GM19351 (cell line): ENCODE measurements at regions not wholly inside any gene's neighbourhood (a gene's known extent, or its start where the extent isn't known, plus 50 kb on each side); places are given as distances from the start of the nearest gene placed in this dataset.
"Not testable (repeated sequence)": the region's sequence is repeated elsewhere in the genome, so short reads cannot be mapped to it uniquely, and the experiment has no call there.

ENCODE experiments used
- ATAC-seq: cut with Tn5 transposase; IDR thresholded peaks from one replicate; pipeline ENCODE4 v1.9.1; 2021; ENCODE audit warnings: mild to moderate bottlenecking, moderate library complexity; ENCODE audit not compliant: unreplicated experiment

DNA sequence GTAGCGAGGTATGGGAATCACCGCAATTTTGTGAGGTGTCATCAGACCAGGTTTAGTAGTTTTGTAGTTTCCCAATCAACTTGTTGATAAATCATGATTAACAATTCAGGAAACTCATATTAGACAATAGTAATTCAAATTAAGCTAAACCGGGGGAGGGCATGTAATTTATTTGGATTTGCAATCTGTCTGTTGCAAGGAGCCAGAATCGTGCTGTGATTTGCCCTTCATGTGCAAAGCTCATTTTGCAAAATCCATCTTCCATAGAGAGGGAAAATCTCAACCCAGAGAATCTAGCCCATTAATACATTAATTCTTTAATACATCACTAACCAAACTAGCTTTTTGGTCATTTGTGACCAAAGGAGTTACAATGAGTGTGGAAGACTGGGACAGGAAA lies 164.7 kb upstream of the TRPM3 start:
- ATAC-seq = no peak

DNA sequence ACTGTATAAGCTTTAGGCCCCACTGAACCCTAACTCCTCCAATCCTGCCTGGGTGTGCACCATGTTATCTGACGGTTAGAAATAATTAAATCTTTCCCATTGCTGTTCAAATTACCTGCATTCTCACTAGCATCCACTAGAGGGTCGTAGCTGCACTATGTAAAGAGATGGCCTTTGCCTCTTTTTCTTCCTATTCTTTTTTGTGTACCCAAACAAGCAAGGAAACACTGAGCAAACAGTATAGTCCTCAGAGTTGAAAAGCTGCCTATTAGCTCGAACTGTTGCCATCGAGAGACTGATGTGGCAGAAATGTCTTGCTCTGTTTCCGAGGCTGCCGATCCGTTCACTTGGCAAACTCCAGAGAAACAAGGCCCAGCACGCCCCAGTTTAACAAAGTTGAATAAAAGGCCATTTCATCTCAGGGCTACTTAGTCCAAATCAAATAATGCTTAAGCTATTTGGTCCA lies 163.8 kb upstream of the TRPM3 start:
- peak; percentile 95 for ATAC-seq

DNA sequence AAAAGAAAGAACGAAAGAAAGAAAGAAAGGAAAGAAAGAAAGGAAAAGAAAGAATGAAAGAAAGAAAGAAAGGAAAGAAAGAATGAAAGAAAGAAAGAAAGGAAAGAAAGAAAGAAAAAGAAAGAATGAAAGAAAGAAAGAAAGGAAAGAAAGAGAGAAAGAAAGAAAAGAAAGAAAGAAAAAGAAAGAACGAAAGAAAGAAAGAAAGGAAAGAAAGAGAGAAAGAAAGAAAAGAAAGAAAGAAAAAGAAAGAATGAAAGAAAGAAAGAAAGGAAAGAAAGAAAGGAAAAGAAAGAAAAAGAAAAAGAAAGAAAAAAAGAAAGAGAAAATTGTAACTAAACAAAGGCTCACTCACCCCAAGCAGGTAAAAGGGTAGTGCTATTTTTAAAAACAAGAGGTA lies 160.7 kb upstream of the TRPM3 start:
- not testable (repeated sequence) for ATAC-seq

DNA sequence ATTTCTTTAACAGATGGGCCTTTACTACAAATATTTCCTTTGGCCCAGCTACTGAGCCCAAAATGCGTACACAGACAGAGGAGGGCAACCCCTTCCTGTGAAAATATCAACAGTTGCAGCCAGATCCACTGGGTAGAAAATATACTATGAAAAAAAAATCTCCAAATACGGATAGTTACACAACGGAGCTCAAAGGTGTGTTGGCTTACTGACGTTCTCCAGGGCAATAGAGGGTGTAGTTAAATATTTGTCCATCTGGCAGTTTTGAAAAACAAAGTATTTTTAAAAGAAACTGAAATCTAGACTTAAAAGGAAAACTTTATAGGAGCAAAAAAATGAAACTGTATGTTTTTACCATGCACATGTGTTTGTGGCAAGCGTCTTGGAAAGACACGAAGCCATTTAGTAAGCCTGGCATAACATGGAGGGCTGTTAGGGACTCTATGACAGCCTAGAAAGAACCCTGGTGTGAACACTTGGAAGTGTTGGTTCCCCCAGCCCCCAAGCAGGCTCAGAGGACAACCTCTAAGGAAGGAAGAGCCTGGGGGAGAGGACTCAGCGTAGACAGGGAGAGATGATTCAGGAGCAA lies 157.8 kb upstream of the TRPM3 start:
- no peak for ATAC-seq

DNA sequence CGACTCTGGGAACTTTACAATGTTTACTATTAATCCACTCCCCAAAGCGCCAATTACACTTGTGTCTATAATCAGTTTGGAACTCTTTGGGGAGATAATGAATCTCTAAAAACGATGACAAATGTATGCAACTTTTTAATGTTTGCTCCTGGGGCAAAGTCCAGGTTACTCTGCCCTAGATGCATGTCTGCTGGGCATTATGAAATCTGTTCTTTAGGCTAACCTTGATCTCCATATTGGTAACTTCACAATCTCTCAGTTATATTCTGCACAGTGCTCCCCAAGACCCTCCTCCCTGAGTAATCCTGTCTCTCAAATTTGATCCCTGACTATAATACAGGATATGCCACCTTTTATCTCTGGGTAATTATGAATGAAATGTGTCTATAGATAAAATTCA lies 152.2 kb upstream of the TRPM3 start:
- no peak for ATAC-seq

DNA sequence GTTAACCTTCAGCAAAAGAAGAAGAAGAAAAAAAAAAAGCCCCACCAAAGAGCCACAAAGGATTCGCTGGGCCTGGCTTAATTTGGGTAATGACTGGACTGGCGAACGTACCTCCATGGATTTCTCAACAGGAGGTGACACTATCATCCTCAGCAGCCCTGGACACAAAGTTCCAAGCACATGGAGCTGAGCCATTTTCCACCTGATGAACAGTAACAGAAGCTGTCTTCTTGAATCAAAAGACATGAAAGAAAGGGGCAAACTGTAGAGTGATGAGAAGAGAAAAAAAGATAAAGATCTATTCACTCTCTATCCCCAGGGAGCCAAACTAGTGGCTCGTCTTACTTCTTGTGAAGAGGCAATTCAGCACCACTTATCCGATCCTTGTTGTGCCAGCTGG lies 150.2 kb upstream of the TRPM3 start:
- ATAC-seq = no peak

DNA sequence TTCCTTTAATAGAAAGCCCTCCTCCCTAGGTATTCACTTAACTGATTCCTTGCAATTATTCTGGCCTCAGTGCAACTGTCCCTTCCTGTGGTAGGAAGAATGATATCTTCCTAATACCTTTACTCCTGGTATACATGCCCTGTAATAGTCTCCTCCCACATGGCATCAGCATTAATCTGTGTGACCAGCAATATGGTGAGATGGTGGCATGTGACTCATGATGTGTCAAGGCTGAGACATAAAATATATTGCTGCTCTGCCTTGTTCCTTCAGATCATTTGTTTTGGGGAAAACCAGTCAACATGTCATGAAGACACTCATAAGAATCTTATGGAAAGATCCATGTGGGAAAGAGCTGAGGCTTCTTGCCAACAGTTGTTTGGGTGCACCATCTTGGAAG lies 149.1 kb upstream of the TRPM3 start:
- no peak for ATAC-seq

DNA sequence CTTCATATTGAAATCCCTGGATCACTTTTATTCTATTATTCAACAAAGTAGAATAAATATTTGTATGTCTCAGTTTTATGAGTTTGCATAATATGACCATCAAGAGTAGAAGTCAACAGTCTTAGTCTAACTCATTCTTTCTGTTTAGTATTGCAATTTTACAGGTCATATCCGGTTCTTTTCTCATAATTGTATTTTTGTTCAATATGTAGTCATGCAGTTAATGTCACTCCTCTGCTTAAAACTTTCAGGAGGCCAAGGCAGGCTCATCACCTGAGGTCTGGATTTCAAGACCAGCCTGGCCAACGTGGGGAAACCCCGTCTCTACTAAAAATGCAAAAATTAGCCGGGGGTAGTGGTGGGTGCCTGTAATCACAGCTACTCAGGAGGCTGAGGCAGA lies 148.4 kb upstream of the TRPM3 start:
- no peak for ATAC-seq

DNA sequence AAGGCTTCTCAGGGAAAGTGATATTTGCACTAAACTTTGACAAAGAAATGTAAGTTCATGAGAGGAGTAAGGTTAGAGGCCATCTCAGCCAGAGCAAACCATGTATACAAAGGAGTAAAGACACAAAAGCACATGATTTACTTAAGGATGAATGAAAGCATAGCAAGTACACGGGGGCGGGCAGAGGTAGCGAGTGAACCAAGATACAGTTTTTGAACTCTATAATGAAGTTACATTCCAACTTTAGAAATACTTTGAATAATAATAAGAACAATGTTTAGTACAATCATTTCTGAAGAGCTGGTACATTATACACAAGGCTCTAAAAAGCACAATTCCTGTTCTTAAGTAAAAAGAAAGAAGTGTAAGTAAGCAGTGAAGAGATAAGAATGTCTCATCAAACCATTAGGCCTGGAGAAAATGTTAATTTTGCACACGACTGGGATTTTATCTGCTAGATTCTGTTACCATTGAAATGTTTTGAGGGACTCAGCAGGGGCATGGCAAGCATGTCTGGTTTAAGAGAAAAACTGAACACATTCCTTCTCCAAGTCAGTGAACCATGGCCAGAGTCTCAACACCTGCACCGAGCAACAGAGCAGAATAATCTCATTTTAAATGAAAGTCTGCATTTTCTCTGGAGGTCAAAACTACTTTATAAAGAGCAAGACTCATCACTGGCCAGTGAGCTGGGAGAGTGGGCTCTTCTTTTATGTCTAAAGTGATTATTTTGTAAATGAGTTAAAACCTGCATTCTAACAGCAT lies 147.6 kb upstream of the TRPM3 start:
- no peak for ATAC-seq

DNA sequence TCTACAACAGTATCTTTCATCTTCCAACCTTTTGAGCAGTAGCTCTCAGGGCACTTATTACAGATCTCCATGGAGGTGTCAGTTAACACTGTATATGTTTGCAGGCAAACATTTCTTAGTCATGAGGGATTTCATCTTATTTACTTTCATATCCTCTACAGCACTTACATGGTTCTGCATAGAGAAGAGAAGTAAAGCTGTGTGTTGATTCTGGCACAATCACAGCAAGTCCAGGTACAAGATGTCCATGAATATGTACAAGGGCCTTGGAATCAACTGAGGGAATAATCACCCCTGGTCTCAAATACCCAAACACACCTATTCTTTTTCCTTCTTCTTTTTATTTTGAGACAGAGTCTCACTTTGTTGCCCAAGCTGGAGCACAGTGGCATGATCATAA lies 142.0 kb upstream of the TRPM3 start:
- ATAC-seq = no peak

DNA sequence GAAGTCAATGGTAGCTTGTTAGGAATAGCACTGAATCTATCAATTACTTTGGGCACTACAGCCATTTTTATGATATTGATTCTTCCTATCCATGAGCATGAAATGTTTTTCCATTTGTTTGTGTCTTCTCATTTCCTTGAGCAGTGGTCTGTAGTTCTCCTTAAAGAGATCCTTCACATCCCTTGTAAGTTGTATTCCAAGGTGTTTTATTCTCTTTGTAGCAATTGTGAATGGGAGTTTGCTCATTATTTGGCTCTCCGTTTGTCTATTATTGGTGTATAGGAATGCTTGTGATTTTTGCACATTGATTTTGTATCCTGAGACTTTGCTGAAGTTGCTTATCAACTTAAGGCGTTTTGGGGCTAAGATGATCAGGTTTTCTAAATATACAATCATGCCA lies 139.0 kb upstream of the TRPM3 start:
- not testable (repeated sequence) for ATAC-seq

DNA sequence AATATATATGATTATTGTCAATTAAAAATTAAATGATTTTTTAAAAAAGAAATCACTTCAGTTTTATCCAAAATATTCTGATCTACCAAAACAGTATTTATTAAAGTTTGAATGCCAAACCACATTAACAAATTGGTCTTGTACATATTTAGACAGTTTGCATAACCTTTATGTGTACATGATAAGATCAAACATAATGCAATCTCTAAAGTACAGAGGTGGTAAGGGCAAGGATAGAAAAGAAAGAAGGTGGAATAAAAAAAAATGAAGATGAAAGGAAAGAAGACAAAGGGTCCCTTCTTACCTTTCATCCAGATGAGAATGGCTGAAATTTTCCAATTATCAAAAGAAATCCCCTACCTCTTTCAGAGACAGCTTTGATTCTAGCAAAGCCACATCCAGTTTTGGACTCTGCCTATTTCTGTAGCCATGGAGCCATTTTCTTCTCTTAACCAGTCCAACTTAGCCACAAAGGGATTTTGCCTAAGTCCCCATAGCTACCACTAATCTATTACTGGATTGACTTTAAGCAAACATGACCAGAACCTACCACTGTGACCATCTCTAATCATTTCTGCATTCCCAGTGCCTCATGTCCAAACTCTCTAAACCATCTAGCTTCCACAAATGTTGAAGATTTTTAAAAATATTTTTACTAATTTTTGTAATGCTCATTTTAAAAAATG lies 133.3 kb upstream of the TRPM3 start:
- no peak for ATAC-seq

DNA sequence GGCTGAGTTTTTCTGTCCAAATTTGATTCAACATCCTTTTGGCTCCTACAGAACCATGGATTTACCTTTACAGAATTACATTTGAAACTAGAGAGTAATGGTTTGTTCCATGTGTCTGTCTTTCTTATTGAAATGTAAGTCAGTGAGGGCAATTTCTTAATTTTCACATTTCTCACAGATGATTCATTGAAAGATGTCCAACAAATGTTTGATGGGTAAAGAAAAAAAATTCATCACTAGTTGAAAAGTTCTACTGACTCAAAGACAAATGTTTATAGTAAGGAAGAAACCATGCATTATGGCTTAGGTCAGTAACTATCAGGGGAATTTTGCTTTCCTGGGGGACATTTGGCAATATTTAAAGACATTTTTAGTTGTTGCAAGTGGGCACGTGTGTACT lies 131.6 kb upstream of the TRPM3 start:
- no peak for ATAC-seq

DNA sequence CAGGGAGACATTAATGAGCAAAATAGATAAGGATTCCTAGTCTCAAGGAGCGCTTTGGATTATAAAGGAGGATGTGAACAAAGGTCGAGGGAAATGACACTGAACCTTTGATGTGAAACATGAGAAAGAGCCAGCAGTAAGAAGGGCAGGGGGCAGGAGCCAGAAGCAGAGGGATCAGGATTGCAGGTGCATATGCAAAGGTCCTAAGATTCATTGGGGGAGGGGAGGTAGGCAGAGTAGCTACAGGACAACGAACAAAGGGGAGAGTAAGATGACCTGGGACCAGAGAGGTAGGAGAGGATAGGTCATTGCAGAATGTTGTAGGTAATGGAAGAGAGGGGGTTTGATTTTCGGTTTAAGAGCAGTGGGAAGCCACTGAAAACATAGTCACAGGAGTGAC lies 129.2 kb upstream of the TRPM3 start:
- ATAC-seq = no peak

DNA sequence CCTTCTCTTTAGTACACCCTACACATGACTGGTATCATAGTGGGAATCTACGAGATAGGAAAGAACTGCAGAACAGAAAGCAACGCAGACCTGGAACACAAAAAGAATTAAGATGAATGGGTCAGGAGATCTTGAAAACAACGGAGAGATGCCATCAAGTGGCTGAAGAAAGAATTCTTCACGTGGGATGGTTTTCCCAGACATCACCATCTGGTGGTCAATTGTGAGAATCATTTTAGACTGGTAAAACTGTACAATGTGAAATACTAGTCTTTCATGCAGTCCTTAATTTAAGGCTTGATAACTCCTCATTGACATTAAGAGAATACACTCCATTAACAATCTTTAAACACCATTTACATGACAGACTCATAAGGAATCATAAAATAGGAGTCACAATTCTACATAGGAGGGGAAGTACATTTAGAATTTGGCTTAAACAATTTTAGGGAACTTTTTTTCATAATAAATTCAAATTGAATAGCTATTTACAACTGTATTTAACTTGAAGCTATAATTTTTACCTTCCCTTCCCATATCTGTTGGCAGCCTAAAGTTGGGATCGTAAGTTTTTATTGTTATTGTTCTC lies 128.4 kb upstream of the TRPM3 start:
- peak; percentile 96 for ATAC-seq

DNA sequence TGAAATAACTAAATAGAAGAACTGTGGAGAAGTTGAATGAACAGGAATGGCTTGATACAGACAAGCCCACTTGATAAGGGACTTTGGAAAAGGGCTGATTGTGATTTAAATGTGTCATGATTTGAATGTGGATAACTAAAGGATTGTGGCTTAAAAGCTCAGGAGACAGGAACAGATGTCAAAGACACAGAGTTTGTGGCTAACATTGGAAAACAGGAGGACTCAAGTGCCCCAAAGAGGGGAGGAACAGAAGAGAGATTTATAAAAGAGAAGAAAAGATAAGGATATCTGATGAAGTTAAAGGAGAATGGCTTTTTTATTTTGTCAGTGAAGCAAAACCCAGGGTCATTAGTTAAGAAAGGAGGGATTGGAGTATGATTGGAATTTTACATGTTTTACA lies 124.2 kb upstream of the TRPM3 start:
- no peak for ATAC-seq

DNA sequence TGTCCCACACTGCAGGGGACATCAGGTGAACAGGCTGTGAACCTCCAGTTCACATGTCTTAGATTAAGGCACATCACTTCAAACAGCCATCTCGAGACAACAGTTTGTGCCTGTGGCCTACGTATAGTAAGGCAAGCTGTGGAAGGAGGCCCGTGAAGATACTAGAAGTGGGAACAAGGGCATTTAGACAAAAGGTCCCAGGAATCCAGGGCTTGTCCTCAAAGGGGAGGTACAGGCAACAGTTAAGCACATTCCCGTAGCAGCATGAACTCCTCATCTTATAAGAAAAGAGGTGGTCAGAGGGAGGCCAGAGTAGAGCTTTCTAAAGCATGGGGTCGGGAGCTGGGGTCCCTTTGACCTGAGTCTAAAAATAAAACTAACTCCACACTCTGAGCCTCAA lies 122.5 kb upstream of the TRPM3 start:
- no peak for ATAC-seq

DNA sequence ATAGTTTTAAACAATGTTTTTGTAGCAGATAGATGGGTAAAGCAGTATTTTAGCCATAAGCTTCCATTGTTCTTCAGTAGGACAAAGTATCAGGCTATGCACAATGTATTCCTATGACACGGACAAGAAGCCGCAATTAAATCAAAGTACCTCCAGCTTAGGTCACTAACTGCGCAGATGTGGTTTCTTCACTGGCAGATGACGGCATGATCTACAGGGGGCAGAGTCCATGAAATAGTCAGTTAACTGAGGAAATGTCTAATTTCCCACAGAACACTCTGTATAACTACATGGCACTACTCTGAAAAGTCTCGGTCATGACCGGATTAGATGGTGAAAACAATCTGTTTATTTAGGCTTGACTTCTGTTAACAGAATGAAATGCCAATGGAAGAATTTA lies 120.7 kb upstream of the TRPM3 start:
- no peak for ATAC-seq

DNA sequence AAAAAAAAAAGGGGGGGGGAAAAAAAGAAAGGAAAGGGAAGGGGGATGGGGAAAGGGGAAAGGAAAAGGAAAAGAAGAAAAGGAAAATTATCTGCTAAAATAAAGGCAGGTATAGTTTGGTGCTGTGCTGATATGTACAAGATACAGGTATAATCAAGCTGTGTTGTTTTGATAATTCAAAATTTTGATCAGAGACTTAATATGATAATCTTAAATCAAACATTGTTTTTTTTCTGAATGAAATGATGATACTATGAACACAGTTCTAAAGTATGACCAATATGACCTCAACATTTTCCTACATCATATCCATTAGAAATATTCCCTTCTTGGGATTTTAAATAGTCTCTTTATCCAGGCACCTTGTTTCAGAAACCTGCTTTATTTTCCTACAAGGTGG lies 115.6 kb upstream of the TRPM3 start:
- no peak for ATAC-seq

DNA sequence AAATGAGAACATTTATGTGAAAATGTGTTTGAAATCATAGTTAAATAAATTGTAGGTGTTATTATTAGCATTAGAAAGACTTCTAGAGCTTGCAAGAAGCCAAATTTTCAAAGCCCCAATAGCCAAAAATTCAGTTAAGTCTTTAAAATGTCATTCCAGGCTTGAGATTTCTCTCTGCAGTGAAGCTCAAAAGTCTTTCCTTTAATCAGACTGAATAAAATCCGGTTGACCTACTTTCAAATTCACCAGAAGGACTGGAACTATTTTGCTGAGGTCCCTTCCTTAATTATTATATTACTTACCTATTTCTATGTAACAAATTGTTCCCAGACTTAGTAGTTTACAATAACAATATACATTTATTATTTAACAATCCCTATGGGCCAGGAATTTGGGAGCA lies 112.2 kb upstream of the TRPM3 start:
- no peak for ATAC-seq

DNA sequence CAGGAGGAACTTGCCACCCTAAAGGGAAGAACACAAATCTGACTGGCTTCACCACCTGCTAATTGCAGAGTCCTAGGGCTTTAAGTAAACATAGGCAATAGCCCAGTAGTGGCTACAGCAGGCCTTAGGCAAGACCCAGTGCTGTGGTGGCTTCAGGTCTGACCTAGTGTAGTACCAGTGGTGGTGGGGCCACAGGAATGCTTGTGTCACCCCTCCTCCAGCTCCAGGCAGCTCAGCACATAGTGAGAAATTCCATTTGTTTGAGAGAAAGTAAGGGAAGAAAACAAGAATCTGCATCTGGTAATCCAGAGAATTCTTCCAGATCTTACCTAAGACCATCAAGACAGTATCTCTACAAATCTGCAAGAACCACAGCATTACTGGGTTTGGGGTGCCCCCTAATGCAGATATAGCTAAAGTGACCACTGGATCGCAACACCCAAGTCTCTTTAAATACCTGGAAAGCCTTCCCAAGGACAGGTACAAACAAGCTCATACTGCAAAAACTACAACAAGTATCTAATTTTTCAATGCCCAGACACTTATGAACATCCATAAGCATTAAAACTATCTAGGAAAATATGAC lies 102.6 kb upstream of the TRPM3 start:
- no peak for ATAC-seq

DNA sequence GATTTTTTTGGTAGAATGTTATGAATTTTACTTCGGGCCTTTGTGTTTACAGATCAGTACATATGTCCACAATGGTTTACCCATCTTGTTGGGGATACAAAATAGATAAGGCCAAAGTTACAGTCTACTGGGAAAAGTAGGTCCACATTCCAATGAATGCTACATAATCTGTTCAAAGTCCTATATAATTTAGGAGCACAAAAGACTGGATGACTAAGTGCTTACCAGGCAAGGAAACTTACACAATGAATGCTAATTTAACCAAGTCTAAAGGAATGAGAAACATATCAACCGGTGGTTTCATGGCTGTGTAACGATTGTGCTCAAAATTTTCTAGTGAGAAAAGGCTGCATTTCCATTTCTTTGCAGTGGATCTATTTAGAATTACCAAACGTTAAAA lies 97.4 kb upstream of the TRPM3 start:
- ATAC-seq = no peak
